ENCODE measurements at regions not wholly inside any gene's neighbourhood (a gene's known extent, or its start where the extent isn't known, plus 50 kb on each side); places are given as distances from the start of the nearest gene placed in this dataset.

DNA sequence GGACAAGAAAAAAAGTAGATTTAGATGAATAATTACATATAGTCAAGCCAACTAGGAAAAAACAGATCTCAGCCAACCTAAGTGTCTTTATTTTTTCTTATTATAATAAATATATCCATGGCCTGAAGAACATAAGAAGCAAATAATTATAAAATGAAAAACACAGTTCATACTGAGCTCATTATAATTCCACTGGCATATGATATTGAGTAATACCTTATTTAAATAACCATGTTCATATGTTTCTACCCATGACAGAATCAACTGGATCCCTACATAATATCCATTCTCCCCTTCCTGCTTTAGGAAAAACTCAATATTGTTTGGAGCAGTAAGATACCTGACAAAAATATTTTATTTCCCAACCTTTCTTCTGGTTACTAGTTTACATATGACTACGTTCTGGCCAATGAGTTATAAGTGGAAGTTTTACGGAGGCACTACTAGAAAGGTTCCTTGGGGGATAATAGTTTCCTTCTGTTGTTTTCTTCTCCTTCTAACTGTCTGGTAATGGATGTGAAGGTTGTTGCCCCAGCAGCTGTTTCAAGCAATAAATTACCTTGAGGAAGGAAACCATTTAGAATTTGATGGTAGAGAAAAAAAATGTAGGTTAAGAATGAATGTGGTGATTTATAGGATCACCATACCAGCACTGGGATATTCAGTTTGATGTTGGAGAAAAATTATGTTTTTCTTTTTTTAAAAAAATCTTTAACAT is 184.1 kb upstream of the MBNL1 start:
- 61 to 91% methylated on average over 2 of the region's 2 CpGs for WGBS, 2 donors
- Histone ChIP-seq H3K4me3 (no peak overlapping the region), H3K27ac (no peak overlapping the region), H3K9me3 (no peaks in the 10 kb centered on the region), H3K36me3 (no peaks in the 10 kb centered on the region), H3K27me3 (no peaks in the 10 kb centered on the region), H3K4me1 (peaks cover 0 to 13% (median 3%) of the 10 kb centered on the region in 4 donors)
- TF ChIP-seq EP300 (IDR thresholded peaks at IDR 0.05), result no peak
- TF ChIP-seq POLR2AphosphoS5 (IDR thresholded peaks at IDR 0.05), result no peak
- TF ChIP-seq, protein P1, sequence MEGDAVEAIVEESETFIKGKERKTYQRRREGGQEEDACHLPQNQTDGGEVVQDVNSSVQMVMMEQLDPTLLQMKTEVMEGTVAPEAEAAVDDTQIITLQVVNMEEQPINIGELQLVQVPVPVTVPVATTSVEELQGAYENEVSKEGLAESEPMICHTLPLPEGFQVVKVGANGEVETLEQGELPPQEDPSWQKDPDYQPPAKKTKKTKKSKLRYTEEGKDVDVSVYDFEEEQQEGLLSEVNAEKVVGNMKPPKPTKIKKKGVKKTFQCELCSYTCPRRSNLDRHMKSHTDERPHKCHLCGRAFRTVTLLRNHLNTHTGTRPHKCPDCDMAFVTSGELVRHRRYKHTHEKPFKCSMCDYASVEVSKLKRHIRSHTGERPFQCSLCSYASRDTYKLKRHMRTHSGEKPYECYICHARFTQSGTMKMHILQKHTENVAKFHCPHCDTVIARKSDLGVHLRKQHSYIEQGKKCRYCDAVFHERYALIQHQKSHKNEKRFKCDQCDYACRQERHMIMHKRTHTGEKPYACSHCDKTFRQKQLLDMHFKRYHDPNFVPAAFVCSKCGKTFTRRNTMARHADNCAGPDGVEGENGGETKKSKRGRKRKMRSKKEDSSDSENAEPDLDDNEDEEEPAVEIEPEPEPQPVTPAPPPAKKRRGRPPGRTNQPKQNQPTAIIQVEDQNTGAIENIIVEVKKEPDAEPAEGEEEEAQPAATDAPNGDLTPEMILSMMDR (IDR thresholded peaks at IDR 0.05), result no peak
- TF ChIP-seq POLR2A (IDR thresholded peaks at IDR 0.05), result no peak
- no peak for DNase-seq
- intact Hi-C loops (cut with DNase I), result no loop called here

DNA sequence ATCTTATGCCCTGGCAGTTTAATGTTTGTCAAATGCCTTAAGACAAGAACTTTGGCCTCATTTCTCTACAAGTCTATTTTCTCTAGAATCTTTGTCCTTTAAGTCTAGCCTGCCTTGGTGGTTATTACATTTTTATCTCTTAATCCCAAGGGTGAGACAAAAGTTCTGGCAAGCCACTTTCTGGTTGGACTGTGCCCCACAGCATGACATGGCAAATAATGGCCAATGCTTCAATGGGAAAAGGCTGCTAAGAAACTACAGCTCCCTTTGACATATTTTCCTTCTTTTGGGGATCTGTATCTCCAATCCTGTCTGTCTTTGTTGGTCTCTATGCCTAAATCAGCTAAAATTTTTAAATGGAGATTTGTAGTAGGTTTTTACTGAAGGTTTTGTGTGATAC is 181.6 kb upstream of the MBNL1 start:
- H3K4me3 ChIP-seq, result no peak overlapping the region
- no peak for DNase-seq
- intact Hi-C loops (cut with DNase I), result no loop called here
- no peaks in the 10 kb centered on the region for H3K9me3 ChIP-seq
- peaks cover 0 to 18% (median 3%) of the 10 kb centered on the region in 4 donors for H3K4me1 ChIP-seq
- peak overlapping the region in 3 of 4 donors; percentile 38 to 63 (median 51) for H3K27ac ChIP-seq
- H3K36me3 ChIP-seq, result no peaks in the 10 kb centered on the region
- H3K27me3 ChIP-seq, result no peaks in the 10 kb centered on the region
- TF ChIP-seq EP300 (IDR thresholded peaks at IDR 0.05) (no peak), POLR2AphosphoS5 (IDR thresholded peaks at IDR 0.05) (no peak), POLR2A (IDR thresholded peaks at IDR 0.05) (no peak)
- TF ChIP-seq, protein P1 (IDR thresholded peaks at IDR 0.05), result no peak

DNA sequence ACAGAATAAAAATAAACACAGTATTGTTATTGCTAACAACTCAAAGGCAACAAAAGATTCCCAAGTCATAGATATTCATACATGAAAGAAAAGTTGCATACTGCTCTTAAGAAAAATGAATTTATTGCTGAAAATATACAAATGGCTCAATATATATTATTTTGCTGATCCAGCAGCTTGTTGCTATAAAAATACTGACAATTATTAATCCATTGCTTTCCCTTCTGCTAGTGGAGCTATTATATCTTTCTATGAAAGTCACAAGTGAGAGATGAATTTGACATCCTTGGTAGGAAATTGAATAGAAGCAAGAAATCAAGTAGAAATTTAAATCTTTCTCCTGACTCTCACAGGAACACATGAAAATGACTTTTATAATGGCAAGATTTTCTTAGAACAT is 179.2 kb upstream of the MBNL1 start:
- H3K27ac ChIP-seq, result no peak overlapping the region
- no peaks in the 10 kb centered on the region for H3K36me3 ChIP-seq
- no peak for DNase-seq
- peaks cover 0 to 18% (median 3%) of the 10 kb centered on the region in 4 donors for H3K4me1 ChIP-seq
- TF ChIP-seq POLR2A (IDR thresholded peaks at IDR 0.05), result no peak
- TF ChIP-seq EP300 (IDR thresholded peaks at IDR 0.05), result no peak
- TF ChIP-seq POLR2AphosphoS5 (IDR thresholded peaks at IDR 0.05), result no peak
- TF ChIP-seq, protein P1 (IDR thresholded peaks at IDR 0.05), result no peak
- intact Hi-C loops (cut with DNase I), result no loop called here
- no peaks in the 10 kb centered on the region for H3K9me3 ChIP-seq
- H3K4me3 ChIP-seq, result no peak overlapping the region
- no peaks in the 10 kb centered on the region for H3K27me3 ChIP-seq

DNA sequence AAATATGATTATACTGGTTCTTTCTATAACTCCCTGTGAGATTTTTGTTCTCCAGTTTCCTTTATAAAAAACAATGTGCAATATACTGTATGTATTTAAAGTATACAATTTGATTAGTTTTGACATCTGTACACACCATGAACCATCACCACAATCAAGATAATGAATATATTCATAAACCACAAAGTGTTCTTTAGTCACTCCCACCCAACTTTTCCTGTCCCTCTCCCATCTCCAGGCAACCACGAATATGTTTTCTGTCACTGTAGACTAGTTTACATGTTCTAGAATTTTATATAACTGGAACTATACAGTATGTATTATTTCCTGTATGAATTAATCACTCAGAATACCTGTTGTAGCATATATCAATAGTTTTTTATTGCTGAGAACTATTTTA is 177.0 kb upstream of the MBNL1 start:
- 88 to 93% methylated on average over 1 of the region's 1 CpG for WGBS, 2 donors
- DNase-seq, result no peak
- no peak overlapping the region for H3K27ac ChIP-seq
- H3K36me3 ChIP-seq, result no peaks in the 10 kb centered on the region
- H3K9me3 ChIP-seq, result no peaks in the 10 kb centered on the region
- intact Hi-C loops (cut with DNase I), result no loop called here
- peaks cover 0 to 36% (median 17%) of the 10 kb centered on the region in 4 donors for H3K4me1 ChIP-seq
- TF ChIP-seq, protein P1 (IDR thresholded peaks at IDR 0.05), result no peak
- no peak for TF ChIP-seq POLR2A (IDR thresholded peaks at IDR 0.05)
- TF ChIP-seq POLR2AphosphoS5 (IDR thresholded peaks at IDR 0.05), result no peak
- no peak for TF ChIP-seq EP300 (IDR thresholded peaks at IDR 0.05)
- no peak overlapping the region for H3K4me3 ChIP-seq
- H3K27me3 ChIP-seq, result no peaks in the 10 kb centered on the region

DNA sequence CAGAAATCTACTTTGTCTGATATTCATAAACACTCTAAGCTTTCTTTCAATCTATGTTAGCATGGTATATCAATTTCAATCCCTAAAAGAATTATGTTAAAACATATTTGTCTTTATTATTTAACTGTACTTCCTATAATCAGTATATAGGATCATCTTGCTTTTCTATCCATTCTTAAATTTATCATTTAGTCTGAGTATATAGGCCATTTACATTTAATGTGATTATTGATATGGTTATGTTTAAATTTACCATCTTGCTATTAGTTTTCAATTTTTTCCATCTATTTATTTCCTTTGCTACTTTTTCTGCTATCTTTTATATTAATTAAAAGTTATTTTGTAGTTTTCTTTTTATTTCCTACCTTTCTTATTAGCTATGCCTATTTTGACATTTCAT is 174.8 kb upstream of the MBNL1 start:
- no peaks in the 10 kb centered on the region for H3K9me3 ChIP-seq
- no peak overlapping the region for H3K4me3 ChIP-seq
- H3K27ac ChIP-seq, result no peak overlapping the region
- H3K4me1 ChIP-seq, result peaks cover 0 to 50% (median 24%) of the 10 kb centered on the region in 4 donors
- TF ChIP-seq POLR2A (IDR thresholded peaks at IDR 0.05), result no peak
- TF ChIP-seq EP300 (IDR thresholded peaks at IDR 0.05), result no peak
- TF ChIP-seq, protein P1 (IDR thresholded peaks at IDR 0.05), result no peak
- TF ChIP-seq POLR2AphosphoS5 (IDR thresholded peaks at IDR 0.05), result no peak
- intact Hi-C loops (cut with DNase I), result loop anchor here (2.0 kb wide), 1 partner anchor 175 kb away; the partner anchor contains the start of gene MBNL1
- DNase-seq, result no peak
- no peaks in the 10 kb centered on the region for H3K27me3 ChIP-seq
- H3K36me3 ChIP-seq, result no peaks in the 10 kb centered on the region
